Activated CD4-positive, alpha-beta T cell treated with anti-CD3 and anti-CD28 coated beads for 36 hours (primary cell): ENCODE measurements at regions not wholly inside any gene's neighbourhood (a gene's known extent, or its start where the extent isn't known, plus 50 kb on each side); places are given as distances from the start of the nearest gene placed in this dataset.

ENCODE experiments used
- ATAC-seq: fragments of 200-7000 bp; cut with Tn5 transposase; one replicate; pipeline ENCODE4 v1.10.0; 2021; ENCODE audit warnings: mild to moderate bottlenecking, moderate library complexity
- CTCF ChIA-PET: fragments of 350-600 bp; sonication (Branson Sonifier 250); formaldehyde crosslinking; loops from one replicate; lab custom pipeline; 2021; ENCODE audit warnings: antibody characterized with exemption; lab: Charles Lee
- POLR2A ChIA-PET: fragments of 350-600 bp; sonication (Branson Sonifier 250); formaldehyde crosslinking; loops from one replicate; lab custom pipeline; 2021; ENCODE audit warnings: antibody characterized with exemption, inconsistent platforms; lab: Charles Lee
- DNase-seq: peaks from one replicate; pipeline ENCODE4 v3.0.0-alpha.2; 2020
- H3K27ac Mint-ChIP-seq: one replicate; pipeline ENCODE4 v1.8.0; 2021; ENCODE audit warnings: mixed read lengths
- H3K27me3 Mint-ChIP-seq: one replicate; pipeline ENCODE4 v1.8.0; 2021; ENCODE audit warnings: mixed read lengths
- H3K36me3 Mint-ChIP-seq: one replicate; pipeline ENCODE4 v1.8.0; 2021; ENCODE audit warnings: low read depth, mixed read lengths
- H3K4me1 Mint-ChIP-seq: one replicate; pipeline ENCODE4 v1.8.0; 2021; ENCODE audit warnings: mixed read lengths
- H3K4me3 Mint-ChIP-seq: one replicate; pipeline ENCODE4 v1.8.0; 2021; ENCODE audit warnings: mild to moderate bottlenecking, moderate library complexity, mixed read lengths
- H3K9me3 Mint-ChIP-seq: one replicate; pipeline ENCODE4 v1.8.0; 2021; ENCODE audit warnings: low read depth, mixed read lengths
- intact Hi-C, 2 experiments: fragments of 100-400 bp; cut with DNase I in 1 of 2; cut with micrococcal nuclease in 1 of 2; formaldehyde crosslinking; loops; one replicate each; pipeline versions ENCODE4 v1.14.2 to v1.15.1; 2022 to 2024; cut with DNase I, micrococcal nuclease

- POLR2A ChIA-PET = no interaction called here
- no peak for ATAC-seq
- CTCF ChIA-PET = no interaction called here
- Mint-ChIP-seq H3K36me3 (no peaks in the 10 kb centered on the region), H3K4me1 (no peaks in the 10 kb centered on the region), H3K9me3 (no peaks in the 10 kb centered on the region), H3K27ac (no peak overlapping the region), H3K27me3 (no peaks in the 10 kb centered on the region), H3K4me3 (no peak overlapping the region)
- DNase-seq = no peak
- intact Hi-C loops = no loop called here
Measured at GRCh38 chr5:116764941-116765340, 190.3 kb upstream of the SEMA6A start.

DNA sequence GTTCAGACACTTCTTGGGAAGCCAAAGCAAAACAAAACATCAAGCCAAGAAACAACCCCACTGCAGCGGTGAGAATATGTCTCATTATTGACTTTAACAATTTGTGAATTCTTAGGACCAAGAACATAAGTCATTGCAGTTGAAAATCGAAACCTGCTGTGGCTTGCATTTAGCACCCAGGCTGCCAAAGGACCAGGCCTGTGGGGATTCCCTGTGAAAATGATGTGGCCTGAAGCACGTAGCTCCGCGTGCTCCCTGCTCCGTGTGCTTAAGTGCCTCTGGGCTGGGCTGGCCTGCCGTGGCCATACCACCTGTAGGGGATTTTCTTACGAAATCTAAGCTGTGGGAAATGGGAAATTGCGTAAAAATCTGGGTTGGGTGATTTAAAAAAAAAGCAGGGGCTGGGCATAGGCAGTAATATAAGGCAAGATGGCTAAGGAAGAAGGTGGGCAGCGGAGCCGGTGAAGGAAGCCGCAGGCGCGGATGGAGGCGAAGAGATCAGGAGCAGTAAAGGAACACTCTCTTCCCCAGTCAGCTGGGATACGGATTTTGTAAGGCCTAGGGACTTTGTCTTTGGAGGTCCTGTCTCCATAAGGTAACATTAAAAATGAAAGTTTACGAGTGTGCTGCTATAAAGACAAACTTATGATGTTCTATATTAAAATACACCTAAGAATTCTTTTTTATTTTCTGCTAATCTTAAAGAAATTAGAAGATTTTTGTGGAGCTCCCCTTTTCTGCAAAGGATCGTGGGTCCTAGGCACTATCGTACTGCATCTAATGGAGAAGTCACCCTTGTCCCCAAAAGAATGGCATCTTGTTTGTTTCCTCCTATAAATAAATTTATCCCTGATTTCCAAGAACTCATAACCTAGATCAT is 189.6 kb upstream of the SEMA6A start:
- no peaks in the 10 kb centered on the region for H3K9me3 Mint-ChIP-seq
- H3K27me3 Mint-ChIP-seq = no peaks in the 10 kb centered on the region
- DNase-seq (no peak), ATAC-seq (no peak)
- CTCF ChIA-PET = no interaction called here
- H3K27ac Mint-ChIP-seq = no peak overlapping the region
- intact Hi-C loops = no loop called here
- no peaks in the 10 kb centered on the region for H3K4me1 Mint-ChIP-seq
- no peaks in the 10 kb centered on the region for H3K36me3 Mint-ChIP-seq
- H3K4me3 Mint-ChIP-seq = no peak overlapping the region
- POLR2A ChIA-PET = no interaction called here

DNA sequence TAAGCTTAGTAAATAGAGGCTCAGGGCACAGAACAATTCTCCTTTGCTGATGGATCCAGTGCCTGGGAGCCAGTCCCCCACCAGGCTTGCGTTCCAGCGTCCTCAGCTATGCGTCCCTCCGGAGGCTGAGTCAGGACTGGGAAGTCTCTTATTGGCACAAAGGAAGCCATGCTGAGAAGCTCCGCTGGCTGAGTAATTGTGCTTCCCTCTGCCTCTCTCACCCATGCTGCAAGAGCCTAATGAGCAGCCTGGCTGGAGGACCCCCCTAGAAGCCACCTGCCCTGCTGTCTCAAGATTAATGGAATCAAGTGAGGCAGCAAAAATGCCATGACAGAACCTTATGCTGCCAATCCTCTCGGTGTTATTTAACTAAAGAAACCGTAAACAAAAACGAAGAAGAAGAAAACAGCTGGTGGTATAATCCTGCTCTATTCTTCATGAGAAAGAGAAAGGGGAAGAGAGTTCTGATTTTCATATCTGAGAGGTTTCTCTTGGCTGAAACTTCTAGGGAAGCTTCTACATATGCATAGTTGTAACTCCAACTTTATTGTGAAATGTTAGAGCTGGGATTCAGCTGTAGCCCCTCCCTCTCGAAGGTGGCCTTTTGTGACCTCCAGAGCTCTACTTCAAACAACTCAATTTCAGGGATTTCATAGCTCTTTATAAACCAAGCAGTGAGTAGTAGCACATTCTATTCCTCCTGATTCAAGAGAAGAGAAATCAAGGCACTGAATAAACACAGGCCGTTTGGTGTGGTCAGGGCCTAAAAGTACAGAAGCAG is 185.4 kb upstream of the SEMA6A start:
- no peak overlapping the region for H3K27ac Mint-ChIP-seq
- no peaks in the 10 kb centered on the region for H3K9me3 Mint-ChIP-seq
- H3K4me1 Mint-ChIP-seq = no peaks in the 10 kb centered on the region
- POLR2A ChIA-PET = no interaction called here
- DNase-seq (no peak), ATAC-seq (no peak)
- intact Hi-C loops = no loop called here
- no peaks in the 10 kb centered on the region for H3K36me3 Mint-ChIP-seq
- peaks cover 4% of the 10 kb centered on the region for H3K27me3 Mint-ChIP-seq
- CTCF ChIA-PET = no interaction called here
- no peak overlapping the region for H3K4me3 Mint-ChIP-seq

GRCh38 chr5:116757326-116757725 is 182.7 kb upstream of the SEMA6A start:
- ChIA-PET POLR2A (no interaction called here), CTCF (interaction anchor here (1.0 kb wide), 1 partner anchor 26 kb away, joined by 4 read pairs; no protein-coding TSS in a partner anchor)
- Mint-ChIP-seq H3K4me3 (no peak overlapping the region), H3K4me1 (no peaks in the 10 kb centered on the region), H3K36me3 (no peaks in the 10 kb centered on the region), H3K27ac (no peak overlapping the region), H3K9me3 (no peaks in the 10 kb centered on the region), H3K27me3 (peaks cover 4% of the 10 kb centered on the region)
- DNase-seq (no peak), ATAC-seq (no peak)
- intact Hi-C loops = no loop called here

GRCh38 chr5:116756531-116756930 is 181.9 kb upstream of the SEMA6A start:
- Mint-ChIP-seq H3K27me3 (peaks cover 4% of the 10 kb centered on the region), H3K4me1 (no peaks in the 10 kb centered on the region), H3K27ac (no peak overlapping the region), H3K36me3 (no peaks in the 10 kb centered on the region), H3K9me3 (no peaks in the 10 kb centered on the region), H3K4me3 (no peak overlapping the region)
- ChIA-PET POLR2A (no interaction called here), CTCF (no interaction called here)
- no peak for ATAC-seq
- intact Hi-C loops = no loop called here
- DNase-seq = no peak

GRCh38 chr5:116754556-116754955 is 179.9 kb upstream of the SEMA6A start:
- Mint-ChIP-seq H3K27me3 (peaks cover 4% of the 10 kb centered on the region), H3K36me3 (no peaks in the 10 kb centered on the region), H3K4me1 (no peaks in the 10 kb centered on the region), H3K27ac (no peak overlapping the region), H3K9me3 (no peaks in the 10 kb centered on the region), H3K4me3 (no peak overlapping the region)
- ATAC-seq (no peak), DNase-seq (no peak)
- intact Hi-C loops = no loop called here
- CTCF ChIA-PET = no interaction called here
- POLR2A ChIA-PET = no interaction called here

DNA sequence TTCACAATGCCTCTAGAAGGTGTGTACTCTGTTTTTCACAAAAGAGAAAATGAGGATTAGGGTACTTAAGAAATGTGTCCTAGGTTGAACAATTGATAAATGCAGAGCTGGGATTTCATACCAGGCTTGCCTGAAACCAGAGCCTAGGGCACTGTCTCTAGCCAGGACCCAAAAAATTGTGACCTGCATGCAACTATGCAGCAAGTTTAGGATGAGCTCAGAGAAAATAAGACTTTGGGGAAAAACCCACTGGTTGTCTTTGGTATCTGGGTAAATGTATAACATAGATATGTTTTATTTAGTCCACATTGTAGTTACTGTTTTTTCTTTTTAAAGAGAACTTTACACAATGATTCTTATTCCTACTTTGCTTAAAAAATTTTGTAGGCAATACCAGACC is 177.1 kb upstream of the SEMA6A start:
- intact Hi-C loops = no loop called here

GRCh38 chr5:116750631-116751580 is 176.3 kb upstream of the SEMA6A start:
- no peak for DNase-seq
- Mint-ChIP-seq H3K9me3 (no peaks in the 10 kb centered on the region), H3K36me3 (no peaks in the 10 kb centered on the region), H3K27ac (no peak overlapping the region), H3K27me3 (no peaks in the 10 kb centered on the region), H3K4me3 (no peak overlapping the region), H3K4me1 (no peaks in the 10 kb centered on the region)
- ATAC-seq = no peak
- ChIA-PET CTCF (no interaction called here), POLR2A (no interaction called here)
- intact Hi-C loops = no loop called here

More for the DNA sequence above, 177.1 kb upstream of the SEMA6A start:
- no peak for ATAC-seq
- no peak for DNase-seq
- no peaks in the 10 kb centered on the region for H3K9me3 Mint-ChIP-seq
- H3K36me3 Mint-ChIP-seq = no peaks in the 10 kb centered on the region
- no peaks in the 10 kb centered on the region for H3K4me1 Mint-ChIP-seq
- POLR2A ChIA-PET = no interaction called here
- H3K27ac Mint-ChIP-seq = no peak overlapping the region
- CTCF ChIA-PET = no interaction called here
- no peak overlapping the region for H3K4me3 Mint-ChIP-seq
- H3K27me3 Mint-ChIP-seq = no peaks in the 10 kb centered on the region

DNA sequence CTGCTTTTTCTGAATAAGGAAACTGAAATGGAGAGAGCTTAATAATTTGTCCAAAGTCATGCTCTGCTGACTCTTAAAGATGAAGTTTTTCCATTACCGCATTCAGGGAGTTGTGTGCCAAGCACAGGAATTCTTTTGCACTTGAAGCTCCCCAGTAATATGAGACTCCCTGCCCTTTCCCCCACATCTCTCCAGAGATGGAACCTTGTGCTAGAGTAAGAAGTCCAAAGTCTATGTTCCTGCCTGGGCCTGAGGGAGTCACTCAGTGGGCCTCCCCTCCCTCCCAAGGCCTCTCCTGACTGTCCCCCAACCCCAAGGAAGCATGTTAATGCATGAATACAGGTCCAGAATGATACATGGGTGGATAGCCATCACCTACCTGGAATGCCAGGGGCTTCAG is 173.3 kb upstream of the SEMA6A start:
- DNase-seq = no peak
- H3K4me3 Mint-ChIP-seq = no peak overlapping the region
- H3K27ac Mint-ChIP-seq = no peak overlapping the region
- no peaks in the 10 kb centered on the region for H3K4me1 Mint-ChIP-seq
- CTCF ChIA-PET = no interaction called here
- H3K9me3 Mint-ChIP-seq = peaks cover 8% of the 10 kb centered on the region
- H3K36me3 Mint-ChIP-seq = no peaks in the 10 kb centered on the region
- ATAC-seq = no peak
- H3K27me3 Mint-ChIP-seq = no peaks in the 10 kb centered on the region
- POLR2A ChIA-PET = no interaction called here
- intact Hi-C loops = no loop called here

DNA sequence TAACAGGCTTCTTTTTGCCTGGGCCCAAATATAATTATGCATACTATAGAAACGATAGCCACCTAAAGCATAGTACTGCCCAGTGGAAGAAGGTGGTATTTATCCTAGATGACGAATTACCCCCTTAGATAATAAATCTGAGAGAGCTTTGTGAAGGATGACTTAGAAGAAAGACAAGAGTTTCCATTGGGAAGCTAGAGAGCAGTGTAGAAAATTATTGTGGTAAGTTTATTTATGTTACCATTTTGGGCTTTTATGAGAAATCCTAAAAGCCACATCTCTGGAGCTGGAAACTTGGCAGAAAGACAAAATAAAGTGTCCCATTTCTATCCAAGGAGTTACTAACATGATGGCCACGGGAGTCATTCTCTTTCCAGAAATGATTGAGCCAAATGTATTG is 172.0 kb upstream of the SEMA6A start:
- ATAC-seq = no peak

GRCh38 chr5:116740771-116741170 is 166.1 kb upstream of the SEMA6A start:
- POLR2A ChIA-PET = no interaction called here
- no peaks in the 10 kb centered on the region for H3K36me3 Mint-ChIP-seq

More for the DNA sequence above, 172.0 kb upstream of the SEMA6A start:
- POLR2A ChIA-PET = no interaction called here
- Mint-ChIP-seq H3K9me3 (peaks cover 8% of the 10 kb centered on the region), H3K27me3 (no peaks in the 10 kb centered on the region), H3K4me3 (no peak overlapping the region), H3K4me1 (no peaks in the 10 kb centered on the region), H3K27ac (no peak overlapping the region), H3K36me3 (no peaks in the 10 kb centered on the region)
- CTCF ChIA-PET = no interaction called here
- DNase-seq = no peak
- intact Hi-C loops = no loop called here

More at GRCh38 chr5:116740771-116741170, 166.1 kb upstream of the SEMA6A start:
- H3K4me3 Mint-ChIP-seq = no peak overlapping the region
- intact Hi-C loops = no loop called here
- H3K4me1 Mint-ChIP-seq = no peaks in the 10 kb centered on the region
- CTCF ChIA-PET = no interaction called here
- H3K9me3 Mint-ChIP-seq = peaks cover 8% of the 10 kb centered on the region
- H3K27ac Mint-ChIP-seq = no peak overlapping the region
- DNase-seq (no peak), ATAC-seq (no peak)
- peaks cover 8% of the 10 kb centered on the region for H3K27me3 Mint-ChIP-seq
